ENCODE measurements at regions not wholly inside any gene's neighbourhood (a gene's known extent, or its start where the extent isn't known, plus 50 kb on each side); places are given as distances from the start of the nearest gene placed in this dataset.
"Not testable (repeated sequence)": the region's sequence is repeated elsewhere in the genome, so short reads cannot be mapped to it uniquely, and the experiment has no call there.

DNA sequence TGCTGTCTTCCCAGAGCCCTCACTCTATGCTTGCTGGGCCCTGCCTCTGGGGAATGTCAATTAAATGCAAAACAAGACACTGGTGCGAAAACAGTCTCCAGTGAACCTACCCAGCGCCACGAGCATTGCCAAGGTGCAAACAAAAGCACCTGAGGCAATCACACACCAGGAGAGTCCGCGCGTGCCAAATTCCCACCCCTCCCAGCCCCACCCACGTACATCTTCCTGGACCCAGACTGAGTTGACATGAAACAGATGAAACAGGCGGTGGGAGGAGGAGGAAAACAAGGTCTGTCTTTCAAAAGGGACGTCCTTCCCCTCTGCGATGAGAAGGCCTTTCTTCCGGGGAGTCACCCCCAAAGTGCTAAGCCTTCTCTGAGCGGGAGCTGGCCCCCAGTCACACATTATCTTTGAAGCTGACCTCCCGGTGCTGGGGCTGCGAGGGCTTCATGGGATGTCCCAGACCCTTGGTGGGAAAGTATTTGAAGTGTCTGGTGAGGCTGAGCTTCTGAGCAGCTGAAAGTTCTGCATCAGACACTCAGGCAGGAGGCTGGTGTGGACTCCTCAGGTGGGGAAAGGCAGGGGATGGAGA lies 200.4 kb downstream of the AXIN2 start:
- no peak for DNase-seq

DNA sequence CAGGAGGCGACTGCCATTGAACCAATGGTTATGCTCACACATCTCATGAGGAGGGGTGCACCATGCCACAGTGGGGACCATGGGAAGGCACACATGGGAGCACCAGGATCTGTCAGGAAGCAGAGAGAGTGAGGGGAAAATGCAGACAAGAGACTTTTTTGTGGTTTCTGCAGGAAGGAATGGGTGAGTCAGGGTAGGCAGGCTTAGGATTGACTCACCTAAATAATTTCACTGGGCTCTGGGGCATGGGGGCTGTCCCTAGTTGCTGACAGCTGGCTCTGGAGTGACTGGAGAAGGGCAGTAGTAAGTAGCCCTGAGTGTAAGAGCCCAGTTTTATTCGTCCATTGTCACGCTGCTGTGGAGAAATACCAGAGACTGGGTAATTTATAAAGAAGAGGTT lies 202.4 kb downstream of the AXIN2 start:
- peak; percentile 39 for DNase-seq

GRCh38 chr17:65356536-65356935 lies 204.9 kb downstream of the AXIN2 start:
- no peak for DNase-seq

- no peak for DNase-seq
Observed at GRCh38 chr17:65355246-65355645, 206.2 kb downstream of the AXIN2 start.

DNA sequence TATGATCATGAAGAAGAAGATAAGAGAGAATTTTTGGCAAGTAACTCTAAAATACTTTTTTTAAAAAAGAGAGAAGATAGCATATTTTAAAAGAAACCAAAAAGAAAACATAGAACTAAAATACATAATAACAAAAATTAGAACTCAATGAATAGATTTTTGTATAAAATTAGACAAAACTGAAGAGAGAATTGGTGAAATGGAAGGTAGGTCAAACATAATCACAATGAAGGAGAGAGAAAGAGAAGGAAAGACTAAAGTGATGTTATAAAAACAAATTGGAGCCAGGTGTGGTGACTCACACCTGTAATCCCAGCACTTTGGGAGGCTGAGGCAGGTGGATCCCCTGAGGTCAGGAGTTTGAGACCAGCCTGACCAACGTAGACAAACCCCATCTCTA lies 211.5 kb downstream of the AXIN2 start:
- DNase-seq, result no peak

- DNase-seq, result no peak
Observed at GRCh38 chr17:65346166-65346565, 209.0 kb downstream of the RGS9 start.

DNA sequence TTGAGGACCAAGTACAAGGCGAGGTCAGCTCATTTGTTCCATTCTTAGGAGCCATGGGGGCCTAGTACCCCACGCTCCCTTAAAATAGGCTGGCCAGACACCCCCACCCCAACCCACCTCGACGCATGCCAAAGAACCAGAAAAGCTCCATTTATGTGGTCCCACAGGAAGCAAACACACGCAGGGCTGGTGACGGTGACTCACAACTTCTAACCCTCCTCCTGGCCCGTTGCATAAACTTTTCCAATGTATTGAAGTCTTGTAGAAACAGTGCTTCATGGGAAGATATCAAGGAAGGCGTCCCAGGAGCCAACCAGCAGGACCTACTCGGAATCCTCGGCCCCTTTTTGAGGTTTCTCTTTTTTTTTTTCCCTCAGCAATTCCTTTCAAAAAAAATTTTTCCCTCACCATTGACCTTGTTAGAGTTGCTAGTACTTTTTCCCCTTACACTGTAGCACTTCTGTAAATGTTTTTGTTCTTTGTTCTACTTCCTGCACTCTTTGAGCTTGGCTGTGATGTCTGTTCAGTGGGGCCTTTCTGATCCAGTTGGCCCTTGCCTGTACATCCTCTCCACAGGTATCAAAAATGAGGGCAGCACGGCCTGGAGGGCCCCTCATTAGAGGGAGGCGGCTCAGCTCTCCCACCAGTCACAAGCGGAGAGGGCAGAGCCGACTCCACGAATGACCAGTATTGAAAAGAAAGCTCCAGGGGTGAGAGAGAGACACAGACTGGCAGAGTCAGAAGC lies 208.3 kb downstream of the RGS9 start:
- no peak for DNase-seq

DNA sequence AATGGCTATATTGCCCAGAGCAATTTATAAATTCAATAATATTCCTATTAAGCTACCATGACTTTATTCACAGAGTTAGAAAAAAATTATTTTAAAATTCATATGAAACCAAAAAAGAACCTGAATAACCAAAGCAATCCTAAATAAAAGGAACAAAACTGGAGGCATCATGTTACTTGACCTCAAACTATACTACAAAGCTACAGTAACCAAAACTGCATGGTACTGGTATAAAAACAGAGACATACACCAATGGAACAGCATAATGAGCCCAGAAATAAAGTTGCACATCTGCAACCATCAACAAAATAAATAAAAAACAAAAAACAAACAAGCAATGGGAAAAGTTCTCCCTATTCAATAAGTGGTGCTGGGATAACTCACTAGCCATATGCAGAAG lies 203.2 kb downstream of the RGS9 start:
- DNase-seq, result no peak

DNA sequence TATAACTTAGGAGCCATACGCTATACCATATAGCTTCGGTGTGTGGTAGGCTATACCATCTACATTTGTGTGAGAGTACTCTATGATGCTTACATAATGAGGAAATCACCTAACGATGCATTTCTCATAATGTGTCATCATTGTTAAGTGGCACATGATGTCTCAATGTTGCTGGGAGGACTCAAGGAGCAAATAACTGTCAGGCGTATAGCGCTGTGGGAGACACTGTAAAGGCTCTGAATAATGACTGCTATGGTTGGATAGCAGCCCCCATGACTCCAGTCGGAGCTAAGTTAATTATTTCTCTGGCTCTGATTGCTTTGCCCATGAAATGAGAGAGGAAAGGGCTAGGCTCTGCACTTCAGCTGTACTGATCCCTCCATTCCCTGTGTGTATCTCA lies 197.2 kb downstream of the RGS9 start:
- DNase-seq, result no peak

DNA sequence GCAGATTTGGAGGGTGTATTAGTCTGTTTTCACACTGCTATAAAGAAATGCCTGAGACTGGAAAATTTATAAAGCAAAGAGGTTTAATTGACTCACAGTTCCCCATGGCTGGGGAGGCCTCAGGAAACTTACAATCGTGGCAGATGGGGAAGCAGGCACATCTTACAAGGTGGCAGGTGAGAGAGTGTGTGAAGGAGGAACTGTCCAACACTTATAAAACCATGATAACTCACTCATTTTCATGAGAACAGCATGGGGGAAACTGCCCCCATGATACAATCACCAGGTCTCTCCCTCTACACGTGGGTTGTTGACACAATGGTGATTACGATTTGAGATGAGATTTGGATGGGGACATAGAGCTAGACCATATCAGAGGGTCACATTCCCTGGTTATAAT lies 195.6 kb downstream of the RGS9 start:
- no peak for DNase-seq

DNA sequence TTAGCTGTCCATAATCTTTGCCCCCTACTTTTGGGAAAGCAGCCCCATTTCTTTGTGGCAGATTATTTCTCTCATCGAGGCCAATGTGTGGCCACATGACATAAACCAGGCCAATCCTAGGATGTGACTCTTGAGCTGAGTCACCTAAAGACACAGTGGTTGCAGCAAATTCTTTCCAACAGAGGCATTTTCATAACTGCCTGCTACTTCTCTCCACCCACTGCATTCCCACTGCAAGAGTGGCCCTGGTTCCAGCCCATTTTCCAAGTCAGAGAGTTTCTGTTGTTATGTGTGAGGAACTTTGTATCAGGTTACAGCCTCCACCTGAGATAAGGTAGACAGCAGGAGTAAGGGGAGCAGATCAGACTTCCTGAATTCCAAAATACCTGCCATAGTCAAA lies 195.2 kb downstream of the RGS9 start:
- no peak for DNase-seq

- DNase-seq, result no peak
Observed at GRCh38 chr17:65328567-65328966, 191.4 kb downstream of the RGS9 start.

DNA sequence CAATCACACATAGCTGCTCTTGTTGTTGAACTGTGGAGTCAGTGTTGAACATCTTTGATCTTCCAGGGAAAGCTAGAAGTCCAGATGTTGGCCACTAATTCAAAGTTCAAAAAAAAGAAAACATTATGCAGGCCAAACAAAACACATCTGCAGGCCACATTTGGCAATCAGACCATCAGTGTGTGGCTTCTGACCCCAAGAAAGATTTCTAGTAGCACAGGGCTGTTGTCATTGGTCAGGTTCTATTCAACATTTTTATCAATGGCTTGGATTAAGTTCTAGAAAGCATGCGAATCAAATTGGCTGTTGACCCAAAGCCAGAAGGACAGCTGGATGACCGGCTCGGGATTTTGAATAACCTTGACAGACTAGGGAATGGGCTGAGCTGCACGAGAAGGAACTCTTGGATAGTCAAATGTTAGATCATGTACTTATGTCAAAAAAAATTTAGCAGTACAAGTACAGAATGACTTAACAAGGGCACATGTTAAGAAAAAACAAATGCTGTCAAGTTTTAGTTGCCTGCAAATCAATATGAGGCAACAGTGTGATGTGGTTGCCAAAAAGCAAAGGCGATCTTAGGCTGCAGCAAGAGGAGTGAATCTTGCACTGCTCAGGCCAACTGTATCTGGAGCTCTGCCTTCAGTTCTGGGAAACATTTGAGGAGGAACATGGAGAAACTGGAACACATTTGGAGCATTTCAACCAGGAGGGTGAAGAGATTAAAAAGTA lies 187.6 kb downstream of the RGS9 start:
- no peak for DNase-seq

DNA sequence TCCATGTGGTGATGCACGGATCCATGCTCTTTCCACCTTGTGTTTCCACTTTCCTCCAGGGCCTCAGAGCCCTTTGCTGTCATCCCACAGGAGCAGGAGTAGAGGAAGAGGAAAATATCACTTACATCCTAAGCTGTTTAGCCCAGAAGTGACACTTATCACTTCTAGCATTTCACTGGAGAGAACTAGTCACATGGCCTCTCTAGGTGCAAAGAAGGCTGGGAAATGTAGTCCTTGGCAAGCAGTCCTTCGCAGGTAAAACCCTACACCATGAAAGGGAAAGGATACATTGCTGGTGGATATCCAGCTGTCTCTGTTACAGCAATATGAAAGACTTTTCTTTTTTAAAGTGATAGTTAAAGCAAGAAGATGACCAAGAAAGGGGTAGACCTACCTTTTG lies 185.9 kb downstream of the RGS9 start:
- DNase-seq, result no peak

DNA sequence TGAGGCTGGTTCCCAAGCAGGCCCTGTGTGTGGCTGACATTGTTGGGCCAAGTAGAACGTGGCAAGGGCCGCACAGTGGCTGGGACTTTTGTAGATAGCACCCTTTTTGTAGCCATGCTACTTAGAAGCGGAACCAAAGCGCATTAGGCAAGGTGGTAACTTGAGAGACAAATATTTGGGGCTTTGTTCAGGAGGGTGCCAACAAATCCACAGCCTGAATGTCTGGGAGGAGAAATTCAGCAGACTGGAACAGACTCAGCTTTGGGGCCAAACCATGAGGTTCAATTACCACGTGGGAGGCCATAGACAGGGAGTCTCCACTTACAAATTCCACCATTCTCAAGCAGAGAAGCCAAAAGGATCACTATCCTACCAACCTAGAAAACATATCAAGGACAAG lies 183.7 kb downstream of the RGS9 start:
- DNase-seq, result no peak

- DNase-seq, result no peak
Observed at GRCh38 chr17:65314212-65314611, 177.0 kb downstream of the RGS9 start.

GRCh38 chr17:65312718-65313377 lies 175.7 kb downstream of the RGS9 start:
- DNase-seq, result no peak

DNA sequence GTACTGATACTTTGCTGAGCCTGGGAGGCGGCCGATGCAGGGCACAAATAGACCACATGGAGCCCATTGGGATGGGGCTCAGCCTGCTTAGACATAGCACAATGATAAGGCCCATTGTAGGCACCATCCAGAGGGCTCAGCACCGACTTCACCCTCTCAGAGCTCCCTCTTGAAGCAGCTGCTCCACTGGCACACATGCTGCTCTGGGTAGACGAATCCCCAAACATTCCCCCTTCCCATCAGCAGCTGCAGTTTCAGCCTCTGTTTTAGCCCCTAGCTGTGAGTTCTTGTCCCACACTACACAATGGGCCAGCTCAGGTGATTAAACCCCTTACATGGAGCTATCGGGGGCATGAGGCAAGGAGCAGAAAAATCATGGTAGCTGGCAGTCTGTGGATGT lies 174.1 kb downstream of the RGS9 start:
- no peak for DNase-seq

GRCh38 chr17:65307961-65308316 lies 170.8 kb downstream of the RGS9 start:
- DNase-seq, result no peak

- no peak for DNase-seq
Observed at GRCh38 chr17:65307081-65307960, 170.2 kb downstream of the RGS9 start.

- DNase-seq, result no peak
Observed at GRCh38 chr17:65305778-65306177, 168.6 kb downstream of the RGS9 start.

DNA sequence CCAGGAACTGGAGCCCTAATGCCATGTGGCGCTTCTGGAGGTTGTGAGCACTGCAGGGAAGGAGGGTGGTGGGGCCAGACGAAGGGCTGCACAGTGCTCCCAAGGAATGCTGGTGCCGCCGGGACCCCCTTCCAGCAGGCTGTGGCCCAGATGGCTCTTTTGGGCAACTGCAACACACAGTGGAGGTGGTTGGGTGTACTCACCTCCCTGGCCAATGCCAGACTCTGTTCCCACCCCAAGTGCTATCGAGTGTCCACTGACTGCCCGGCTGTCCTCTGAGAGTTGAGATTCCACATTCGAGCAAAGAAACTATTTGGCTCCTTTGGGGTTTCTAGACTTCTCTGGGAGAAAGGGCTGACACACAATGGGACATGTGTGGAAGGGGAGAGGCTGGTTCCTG lies 167.9 kb downstream of the RGS9 start:
- no peak for DNase-seq

- not testable (repeated sequence) for DNase-seq
Observed at GRCh38 chr17:65301882-65302281, 164.7 kb downstream of the RGS9 start.
